Liver (tissue), 8 donors: ENCODE measurements at regions not wholly inside any gene's neighbourhood (a gene's known extent, or its start where the extent isn't known, plus 50 kb on each side); places are given as distances from the start of the nearest gene placed in this dataset.

Experiments used
- DNase-seq: peaks from one replicate; pipeline ENCODE4 v3.0.0-alpha.2; 2017; ENCODE audit warnings: low spot score
- H3K27ac ChIP-seq, 2 donors: one replicate each; pipeline ENCODE4 v1.7.0; 2013; ENCODE audit warnings: inconsistent platforms in 2 of 2, low read length in 2 of 2, control low read depth in 1 of 2, low read depth in 1 of 2, mild to moderate bottlenecking in 1 of 2
- H3K27me3 ChIP-seq, 4 donors: one replicate each; pipeline versions ENCODE4 v1.6.1 to v1.7.0; 2013; ENCODE audit warnings: low read length in 3 of 4, inconsistent platforms in 1 of 4, mild to moderate bottlenecking in 1 of 4, moderate library complexity in 1 of 4; ENCODE audit not compliant: control insufficient read depth in 4 of 4, insufficient read depth in 4 of 4
- H3K36me3 ChIP-seq, 4 donors: one replicate each; pipeline versions ENCODE4 v1.6.1 to v1.7.0; 2013; ENCODE audit warnings: low read length in 3 of 4, mild to moderate bottlenecking in 3 of 4, low read depth in 1 of 4, moderate library complexity in 1 of 4; ENCODE audit not compliant: control insufficient read depth in 4 of 4, insufficient read depth in 3 of 4
- H3K4me1 ChIP-seq, 4 donors: one replicate each; pipeline versions ENCODE4 v1.6.1 to v1.7.0; 2013; ENCODE audit warnings: low read length in 3 of 4, mild to moderate bottlenecking in 3 of 4, moderate library complexity in 1 of 4; ENCODE audit not compliant: control insufficient read depth in 4 of 4, insufficient read depth in 4 of 4
- H3K4me3 ChIP-seq, 3 donors: one replicate each; pipeline versions ENCODE4 v1.6.1 to v1.7.0; 2013; ENCODE audit warnings: low read length in 3 of 3, control low read depth in 1 of 3, low read depth in 1 of 3, mild to moderate bottlenecking in 1 of 3
- H3K9ac ChIP-seq, 2 donors: one replicate each; pipeline ENCODE4 v1.7.0; 2013; ENCODE audit warnings: low read length in 2 of 2, mild to moderate bottlenecking in 2 of 2, moderate library complexity in 2 of 2, control low read depth in 1 of 2, low read depth in 1 of 2
- H3K9me3 ChIP-seq, 4 donors: one replicate each; pipeline versions ENCODE4 v1.6.1 to v1.7.0; 2013; ENCODE audit warnings: low read length in 3 of 4; ENCODE audit not compliant: control insufficient read depth in 4 of 4
- EGR1 ChIP-seq, 2 donors: IDR thresholded peaks; 2 replicates each; pipeline ENCODE4 v1.6.1; 2016 to 2018; ENCODE audit warnings: antibody characterized with exemption in 2 of 2, low read depth in 2 of 2
- FOXA2 ChIP-seq: IDR thresholded peaks from 2 replicates; pipeline ENCODE4 v1.6.1; 2016; ENCODE audit warnings: antibody characterized with exemption
- GABPA ChIP-seq, 2 donors: IDR thresholded peaks in 1 of 2; conservative IDR thresholded peaks in 1 of 2; 2 replicates each; pipeline ENCODE4 v1.6.1; 2016; ENCODE audit warnings: antibody characterized with exemption in 2 of 2, mild to moderate bottlenecking in 1 of 2, moderate library complexity in 1 of 2
- HNF4A ChIP-seq, 2 donors: conservative IDR thresholded peaks; 2 replicates each; pipeline ENCODE4 v1.6.1; 2016; ENCODE audit warnings: antibody characterized with exemption in 2 of 2, mild to moderate bottlenecking in 2 of 2
- HNF4G ChIP-seq: IDR thresholded peaks from 2 replicates; pipeline ENCODE4 v1.6.1; 2016; ENCODE audit warnings: antibody characterized with exemption
- JUND ChIP-seq, 2 donors: IDR thresholded peaks; 2 replicates each; pipeline ENCODE4 v1.6.1; 2016; ENCODE audit warnings: antibody characterized with exemption in 2 of 2
- NR2F2 ChIP-seq: IDR thresholded peaks from 2 replicates; pipeline ENCODE4 v1.6.1; 2016; ENCODE audit warnings: antibody characterized with exemption
- RAD21 ChIP-seq, 2 donors: IDR thresholded peaks; 2 replicates each; pipeline ENCODE4 v1.6.1; 2016; ENCODE audit warnings: antibody characterized with exemption in 2 of 2, mild to moderate bottlenecking in 2 of 2
- RXRA ChIP-seq, 2 donors: IDR thresholded peaks; 2 replicates each; pipeline ENCODE4 v1.6.1; 2017 to 2018; ENCODE audit warnings: antibody characterized with exemption in 2 of 2, mild to moderate bottlenecking in 1 of 2
- SP1 ChIP-seq: IDR thresholded peaks from 2 replicates; pipeline ENCODE4 v1.6.1; 2018; ENCODE audit warnings: antibody characterized with exemption, mild to moderate bottlenecking
- TAF1 ChIP-seq: conservative IDR thresholded peaks from 2 replicates; pipeline ENCODE4 v1.6.1; 2016; ENCODE audit warnings: antibody characterized with exemption, mild to moderate bottlenecking
- YY1 ChIP-seq: IDR thresholded peaks from 2 replicates; pipeline ENCODE4 v1.6.1; 2016; ENCODE audit warnings: antibody characterized with exemption, mild to moderate bottlenecking
- WGBS: extraction: QIAGEN DNeasy Blood & Tissue Kit; methylation state at CpG from one replicate; pipeline ENCODE4 v1.1.7; 2013; 5-methylcytosine and 5-hydroxymethylcytosine counted together
- TF ChIP-seq, protein P1 (sequence below): IDR thresholded peaks from 2 replicates; pipeline ENCODE4 v1.6.1; 2016; ENCODE audit warnings: antibody characterized with exemption
- TF ChIP-seq, protein P2 (sequence below): fragments of 150-350 bp; IDR thresholded peaks from 2 replicates; pipeline ENCODE4 v1.5.1; 2017; ENCODE audit warnings: improper control_type of control experiment, low read depth, low read length; ENCODE audit not compliant: missing input control
- TF ChIP-seq, protein P3 (sequence below): IDR thresholded peaks from 2 replicates; pipeline ENCODE4 v1.6.1; 2016; ENCODE audit warnings: antibody characterized with exemption, mild to moderate bottlenecking
- TF ChIP-seq, protein P4 (sequence below): IDR thresholded peaks from 2 replicates; pipeline ENCODE4 v1.6.1; 2016; ENCODE audit warnings: antibody characterized with exemption
- TF ChIP-seq, protein P5 (sequence below): IDR thresholded peaks from 2 replicates; pipeline ENCODE4 v1.6.1; 2016; ENCODE audit warnings: antibody characterized with exemption
- donor health status: healthy.
- donor health status: healthy.
- donor health status: healthy.
- donor health status: healthy.
- donor health status: healthy.

DNA sequence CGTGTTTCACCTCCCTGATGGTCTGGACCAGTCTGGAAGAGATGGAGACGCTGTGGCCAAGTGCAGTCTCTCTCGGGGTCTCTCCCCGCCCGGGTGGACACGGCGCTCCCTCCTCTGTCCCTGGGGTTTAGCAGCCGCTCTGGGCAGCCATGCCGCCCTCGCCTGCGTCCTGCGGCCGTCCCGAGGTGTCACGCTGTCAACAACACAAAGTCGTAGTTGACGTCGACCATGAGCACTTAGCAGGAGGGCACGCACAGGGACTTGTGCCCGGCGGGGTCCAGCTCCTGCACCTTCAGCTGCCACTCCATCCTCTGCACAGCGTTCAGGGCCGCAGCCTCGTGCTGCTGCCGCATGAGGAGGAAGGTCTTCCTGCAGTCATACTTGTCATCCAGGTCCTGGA, 368.9 kb downstream of the CDH9 start:
- TF ChIP-seq EGR1 (IDR thresholded peaks at IDR 0.05; ENCODE audit: low read depth in 2 of 2), result no peak
- no peak for TF ChIP-seq GABPA (IDR thresholded peaks at IDR 0.05 in 1 of 2, conservative IDR thresholded peaks at IDR 0.05 in 1 of 2)
- no peak for TF ChIP-seq JUND (IDR thresholded peaks at IDR 0.05)
- no peak for TF ChIP-seq RAD21 (IDR thresholded peaks at IDR 0.05)
- no peak for TF ChIP-seq RXRA (IDR thresholded peaks at IDR 0.05)
- TF ChIP-seq, protein P1, sequence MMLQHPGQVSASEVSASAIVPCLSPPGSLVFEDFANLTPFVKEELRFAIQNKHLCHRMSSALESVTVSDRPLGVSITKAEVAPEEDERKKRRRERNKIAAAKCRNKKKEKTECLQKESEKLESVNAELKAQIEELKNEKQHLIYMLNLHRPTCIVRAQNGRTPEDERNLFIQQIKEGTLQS, result no peak
- TF ChIP-seq HNF4G, result no peak
- TF ChIP-seq, protein P2, sequence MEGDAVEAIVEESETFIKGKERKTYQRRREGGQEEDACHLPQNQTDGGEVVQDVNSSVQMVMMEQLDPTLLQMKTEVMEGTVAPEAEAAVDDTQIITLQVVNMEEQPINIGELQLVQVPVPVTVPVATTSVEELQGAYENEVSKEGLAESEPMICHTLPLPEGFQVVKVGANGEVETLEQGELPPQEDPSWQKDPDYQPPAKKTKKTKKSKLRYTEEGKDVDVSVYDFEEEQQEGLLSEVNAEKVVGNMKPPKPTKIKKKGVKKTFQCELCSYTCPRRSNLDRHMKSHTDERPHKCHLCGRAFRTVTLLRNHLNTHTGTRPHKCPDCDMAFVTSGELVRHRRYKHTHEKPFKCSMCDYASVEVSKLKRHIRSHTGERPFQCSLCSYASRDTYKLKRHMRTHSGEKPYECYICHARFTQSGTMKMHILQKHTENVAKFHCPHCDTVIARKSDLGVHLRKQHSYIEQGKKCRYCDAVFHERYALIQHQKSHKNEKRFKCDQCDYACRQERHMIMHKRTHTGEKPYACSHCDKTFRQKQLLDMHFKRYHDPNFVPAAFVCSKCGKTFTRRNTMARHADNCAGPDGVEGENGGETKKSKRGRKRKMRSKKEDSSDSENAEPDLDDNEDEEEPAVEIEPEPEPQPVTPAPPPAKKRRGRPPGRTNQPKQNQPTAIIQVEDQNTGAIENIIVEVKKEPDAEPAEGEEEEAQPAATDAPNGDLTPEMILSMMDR, result no peak
- TF ChIP-seq NR2F2, result no peak
- TF ChIP-seq YY1, result no peak
- TF ChIP-seq FOXA2, result no peak
- no peak for TF ChIP-seq HNF4A (conservative IDR thresholded peaks at IDR 0.05)
- TF ChIP-seq SP1, result no peak
- no peak for TF ChIP-seq TAF1
- TF ChIP-seq, protein P3, sequence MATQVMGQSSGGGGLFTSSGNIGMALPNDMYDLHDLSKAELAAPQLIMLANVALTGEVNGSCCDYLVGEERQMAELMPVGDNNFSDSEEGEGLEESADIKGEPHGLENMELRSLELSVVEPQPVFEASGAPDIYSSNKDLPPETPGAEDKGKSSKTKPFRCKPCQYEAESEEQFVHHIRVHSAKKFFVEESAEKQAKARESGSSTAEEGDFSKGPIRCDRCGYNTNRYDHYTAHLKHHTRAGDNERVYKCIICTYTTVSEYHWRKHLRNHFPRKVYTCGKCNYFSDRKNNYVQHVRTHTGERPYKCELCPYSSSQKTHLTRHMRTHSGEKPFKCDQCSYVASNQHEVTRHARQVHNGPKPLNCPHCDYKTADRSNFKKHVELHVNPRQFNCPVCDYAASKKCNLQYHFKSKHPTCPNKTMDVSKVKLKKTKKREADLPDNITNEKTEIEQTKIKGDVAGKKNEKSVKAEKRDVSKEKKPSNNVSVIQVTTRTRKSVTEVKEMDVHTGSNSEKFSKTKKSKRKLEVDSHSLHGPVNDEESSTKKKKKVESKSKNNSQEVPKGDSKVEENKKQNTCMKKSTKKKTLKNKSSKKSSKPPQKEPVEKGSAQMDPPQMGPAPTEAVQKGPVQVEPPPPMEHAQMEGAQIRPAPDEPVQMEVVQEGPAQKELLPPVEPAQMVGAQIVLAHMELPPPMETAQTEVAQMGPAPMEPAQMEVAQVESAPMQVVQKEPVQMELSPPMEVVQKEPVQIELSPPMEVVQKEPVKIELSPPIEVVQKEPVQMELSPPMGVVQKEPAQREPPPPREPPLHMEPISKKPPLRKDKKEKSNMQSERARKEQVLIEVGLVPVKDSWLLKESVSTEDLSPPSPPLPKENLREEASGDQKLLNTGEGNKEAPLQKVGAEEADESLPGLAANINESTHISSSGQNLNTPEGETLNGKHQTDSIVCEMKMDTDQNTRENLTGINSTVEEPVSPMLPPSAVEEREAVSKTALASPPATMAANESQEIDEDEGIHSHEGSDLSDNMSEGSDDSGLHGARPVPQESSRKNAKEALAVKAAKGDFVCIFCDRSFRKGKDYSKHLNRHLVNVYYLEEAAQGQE, result no peak
- TF ChIP-seq, protein P4, sequence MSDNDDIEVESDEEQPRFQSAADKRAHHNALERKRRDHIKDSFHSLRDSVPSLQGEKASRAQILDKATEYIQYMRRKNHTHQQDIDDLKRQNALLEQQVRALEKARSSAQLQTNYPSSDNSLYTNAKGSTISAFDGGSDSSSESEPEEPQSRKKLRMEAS, result no peak
- TF ChIP-seq, protein P5, sequence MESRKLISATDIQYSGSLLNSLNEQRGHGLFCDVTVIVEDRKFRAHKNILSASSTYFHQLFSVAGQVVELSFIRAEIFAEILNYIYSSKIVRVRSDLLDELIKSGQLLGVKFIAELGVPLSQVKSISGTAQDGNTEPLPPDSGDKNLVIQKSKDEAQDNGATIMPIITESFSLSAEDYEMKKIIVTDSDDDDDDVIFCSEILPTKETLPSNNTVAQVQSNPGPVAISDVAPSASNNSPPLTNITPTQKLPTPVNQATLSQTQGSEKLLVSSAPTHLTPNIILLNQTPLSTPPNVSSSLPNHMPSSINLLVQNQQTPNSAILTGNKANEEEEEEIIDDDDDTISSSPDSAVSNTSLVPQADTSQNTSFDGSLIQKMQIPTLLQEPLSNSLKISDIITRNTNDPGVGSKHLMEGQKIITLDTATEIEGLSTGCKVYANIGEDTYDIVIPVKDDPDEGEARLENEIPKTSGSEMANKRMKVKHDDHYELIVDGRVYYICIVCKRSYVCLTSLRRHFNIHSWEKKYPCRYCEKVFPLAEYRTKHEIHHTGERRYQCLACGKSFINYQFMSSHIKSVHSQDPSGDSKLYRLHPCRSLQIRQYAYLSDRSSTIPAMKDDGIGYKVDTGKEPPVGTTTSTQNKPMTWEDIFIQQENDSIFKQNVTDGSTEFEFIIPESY, result no peak
- 92% methylated on average over 25 of the region's 25 CpGs for WGBS
- Histone ChIP-seq H3K9ac (no peak overlapping the region), H3K9me3 (no peaks in the 10 kb centered on the region), H3K27me3 (no peaks in the 10 kb centered on the region), H3K36me3 (no peaks in the 10 kb centered on the region), H3K4me1 (no peaks in the 10 kb centered on the region), H3K4me3 (no peak overlapping the region), H3K27ac (no peak overlapping the region)
- no peak for DNase-seq

DNA sequence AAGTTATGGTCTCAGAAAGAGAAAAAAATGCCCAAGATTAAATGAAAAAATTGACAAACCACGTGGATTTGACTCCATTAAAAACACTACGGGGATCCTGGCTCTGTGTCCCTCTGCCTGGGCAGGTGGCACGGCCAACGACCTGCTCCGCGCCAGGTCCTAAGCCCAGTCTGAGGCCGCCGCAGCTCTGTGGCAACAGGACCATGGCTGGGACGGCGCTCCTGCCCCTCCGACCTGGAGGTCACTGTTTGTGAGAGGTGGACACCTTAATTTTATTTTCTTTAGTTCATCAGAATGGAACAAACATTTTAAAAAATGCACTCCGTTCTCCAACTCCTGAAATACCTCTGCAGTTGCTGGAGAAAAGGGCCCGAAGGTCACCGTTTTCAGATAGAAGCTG, 369.4 kb downstream of the CDH9 start:
- WGBS, result 88% methylated on average over 14 of the region's 14 CpGs

More for the DNA sequence above, 369.4 kb downstream of the CDH9 start:
- Histone ChIP-seq H3K9ac (no peak overlapping the region), H3K27me3 (no peaks in the 10 kb centered on the region), H3K9me3 (no peaks in the 10 kb centered on the region), H3K4me1 (no peaks in the 10 kb centered on the region), H3K4me3 (no peak overlapping the region), H3K27ac (no peak overlapping the region), H3K36me3 (no peaks in the 10 kb centered on the region)
- TF ChIP-seq RXRA (IDR thresholded peaks at IDR 0.05) (no peak), FOXA2 (no peak), YY1 (no peak), TAF1 (no peak), SP1 (no peak), RAD21 (IDR thresholded peaks at IDR 0.05) (no peak), HNF4A (conservative IDR thresholded peaks at IDR 0.05) (no peak)
- TF ChIP-seq, protein P3, result no peak
- no peak for DNase-seq
